Testis (tissue), 2 donors: ENCODE measurements at regions not wholly inside any gene's neighbourhood (a gene's known extent, or its start where the extent isn't known, plus 50 kb on each side); places are given as distances from the start of the nearest gene placed in this dataset.

Experiments used
- DNase-seq: peaks from one replicate; pipeline ENCODE4 v3.0.0-alpha.2; 2019
- H3K27ac ChIP-seq, 2 donors: fragments of 200-600 bp; sonication (generic); one replicate each; pipeline ENCODE4 v1.5.1; 2019
- H3K27me3 ChIP-seq: fragments of 200-600 bp; sonication (generic); one replicate; pipeline ENCODE4 v1.5.1; 2019
- H3K36me3 ChIP-seq: fragments of 200-600 bp; sonication (generic); one replicate; pipeline ENCODE4 v1.5.1; 2017; ENCODE audit warnings: low read depth; ENCODE audit errors: missing control alignments
- H3K4me1 ChIP-seq: fragments of 200-600 bp; sonication (generic); one replicate; pipeline ENCODE4 v1.5.1; 2019
- H3K4me3 ChIP-seq, 2 donors: fragments of 200-600 bp; sonication (generic); one replicate each; pipeline ENCODE4 v1.5.1; 2017 to 2019
- H3K9me3 ChIP-seq: fragments of 200-600 bp; sonication (generic); one replicate; pipeline ENCODE4 v1.5.1; 2017
- POLR2A ChIP-seq: fragments of 450-650 bp; IDR thresholded peaks from one replicate; pipeline ENCODE4 v1.6.1; 2017; ENCODE audit warnings: antibody characterized with exemption, mild to moderate bottlenecking, moderate library complexity
- WGBS, 2 donors: methylation state at CpG; one replicate each; pipeline ENCODE4 v1.1.5; 2018; 5-methylcytosine and 5-hydroxymethylcytosine counted together
- intact Hi-C: fragments of 100-400 bp; cut with DNase I; formaldehyde crosslinking; loops from one replicate; pipeline ENCODE4 v1.15.1; 2023; ENCODE audit warnings: low total_unique reads
- TF ChIP-seq, protein P1 (sequence below), 3 experiments: fragments of 450-650 bp in 2 of 3; fragments of 200-600 bp in 1 of 3; sonication (generic) in 1 of 3; IDR thresholded peaks; one replicate each; pipeline ENCODE4 v1.5.1; 2016 to 2019; ENCODE audit warnings: antibody characterized with exemption in 3 of 3, mild to moderate bottlenecking in 2 of 3, moderate library complexity in 1 of 3

DNA sequence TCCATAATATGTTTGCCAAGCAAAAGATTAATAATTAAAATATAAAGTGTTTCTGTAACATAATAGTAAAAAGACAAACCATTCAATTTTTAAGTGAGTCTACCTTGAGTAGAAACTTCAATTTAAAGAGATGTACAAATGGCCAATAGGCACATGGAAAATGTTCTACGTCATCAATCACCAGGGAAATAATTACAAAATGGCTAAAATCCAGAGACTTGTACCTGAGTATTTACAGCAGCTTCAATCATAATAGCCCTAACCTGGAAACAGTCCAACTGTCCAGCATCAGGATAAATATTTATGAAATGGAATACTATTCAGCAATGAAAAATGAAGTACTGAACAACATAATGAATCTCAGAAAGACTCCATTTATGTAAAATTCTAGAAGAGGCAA is 95.5 kb upstream of the FAR2 start:
- 67 to 84% methylated on average over 1 of the region's 1 CpG for WGBS, 2 donors
- Histone ChIP-seq H3K9me3 (no peaks in the 10 kb centered on the region), H3K36me3 (no peaks in the 10 kb centered on the region), H3K4me1 (no peaks in the 10 kb centered on the region), H3K4me3 (no peak overlapping the region), H3K27ac (no peak overlapping the region), H3K27me3 (no peaks in the 10 kb centered on the region)
- no peak for TF ChIP-seq POLR2A
- TF ChIP-seq, protein P1, sequence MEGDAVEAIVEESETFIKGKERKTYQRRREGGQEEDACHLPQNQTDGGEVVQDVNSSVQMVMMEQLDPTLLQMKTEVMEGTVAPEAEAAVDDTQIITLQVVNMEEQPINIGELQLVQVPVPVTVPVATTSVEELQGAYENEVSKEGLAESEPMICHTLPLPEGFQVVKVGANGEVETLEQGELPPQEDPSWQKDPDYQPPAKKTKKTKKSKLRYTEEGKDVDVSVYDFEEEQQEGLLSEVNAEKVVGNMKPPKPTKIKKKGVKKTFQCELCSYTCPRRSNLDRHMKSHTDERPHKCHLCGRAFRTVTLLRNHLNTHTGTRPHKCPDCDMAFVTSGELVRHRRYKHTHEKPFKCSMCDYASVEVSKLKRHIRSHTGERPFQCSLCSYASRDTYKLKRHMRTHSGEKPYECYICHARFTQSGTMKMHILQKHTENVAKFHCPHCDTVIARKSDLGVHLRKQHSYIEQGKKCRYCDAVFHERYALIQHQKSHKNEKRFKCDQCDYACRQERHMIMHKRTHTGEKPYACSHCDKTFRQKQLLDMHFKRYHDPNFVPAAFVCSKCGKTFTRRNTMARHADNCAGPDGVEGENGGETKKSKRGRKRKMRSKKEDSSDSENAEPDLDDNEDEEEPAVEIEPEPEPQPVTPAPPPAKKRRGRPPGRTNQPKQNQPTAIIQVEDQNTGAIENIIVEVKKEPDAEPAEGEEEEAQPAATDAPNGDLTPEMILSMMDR (IDR thresholded peaks at IDR 0.05): no peak
- DNase-seq: no peak
- intact Hi-C loops: no loop called here

DNA sequence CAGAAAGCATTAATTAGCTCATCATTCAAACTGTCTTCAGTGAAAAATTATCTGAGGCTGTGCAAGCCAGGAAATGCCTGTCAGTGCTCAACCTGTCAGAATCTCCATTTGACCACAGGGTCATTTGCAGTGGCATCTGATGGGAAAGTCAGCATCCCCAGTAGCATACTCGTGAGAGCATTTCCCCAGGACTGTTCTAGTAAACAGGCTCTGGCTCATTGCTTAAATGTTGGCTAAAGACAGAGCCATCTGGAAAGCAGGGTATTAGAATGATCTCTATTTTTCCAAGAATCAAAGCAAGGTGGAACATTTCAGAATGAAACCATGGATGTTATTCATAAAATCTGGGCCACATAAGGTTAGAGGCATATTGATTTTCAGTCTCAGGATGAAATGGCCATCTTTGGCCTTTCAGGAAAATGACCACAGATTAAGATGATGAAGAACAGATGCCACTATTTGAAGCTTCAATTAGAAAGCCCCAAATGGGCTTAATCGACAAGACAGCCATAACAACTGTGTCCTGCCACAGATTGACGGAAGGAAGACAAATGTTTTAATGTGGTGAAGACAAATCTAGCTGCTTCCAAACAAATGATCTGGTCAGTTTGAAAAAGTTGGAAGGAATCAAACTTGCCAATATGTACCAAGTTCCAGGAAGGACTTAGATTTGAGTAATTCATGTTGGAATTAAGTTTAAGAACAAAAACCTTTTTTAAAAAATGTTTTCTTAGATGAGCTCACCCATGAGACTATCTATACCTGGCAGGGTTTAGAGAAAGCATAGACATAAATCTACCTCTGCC is 94.0 kb upstream of the FAR2 start:
- intact Hi-C loops: no loop called here
- Histone ChIP-seq H3K27ac (no peak overlapping the region), H3K4me3 (no peak overlapping the region), H3K9me3 (no peaks in the 10 kb centered on the region), H3K27me3 (no peaks in the 10 kb centered on the region), H3K36me3 (no peaks in the 10 kb centered on the region), H3K4me1 (no peaks in the 10 kb centered on the region)
- WGBS, 2 donors: 52 to 62% methylated on average over 3 of the region's 3 CpGs
- DNase-seq: no peak
- TF ChIP-seq POLR2A: no peak

DNA sequence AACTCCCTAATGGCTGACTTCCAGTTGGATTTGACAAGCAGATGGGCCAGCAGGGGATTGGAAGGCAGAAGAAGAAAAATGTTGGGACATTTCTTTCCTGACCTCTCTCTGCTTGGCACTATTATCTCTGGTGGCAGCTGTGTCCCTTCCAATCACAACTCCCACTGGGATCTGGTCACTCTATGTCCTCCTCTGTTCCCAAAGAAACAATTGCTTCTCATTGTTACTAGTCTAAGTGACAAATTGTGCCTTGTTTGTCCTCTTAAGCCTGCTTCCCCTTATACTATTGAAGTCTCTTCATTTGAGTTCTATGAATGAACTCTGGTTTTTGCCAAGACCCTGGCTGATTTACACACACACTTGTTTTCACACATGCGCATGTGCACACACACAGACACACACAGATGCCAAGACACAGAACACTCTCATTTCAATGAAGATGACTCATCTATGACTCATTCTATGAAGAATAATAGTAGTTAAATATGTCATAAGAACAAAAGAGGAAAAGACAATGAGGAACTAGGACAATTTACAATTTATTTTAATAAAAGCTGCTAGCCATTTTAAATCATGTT is 83.0 kb upstream of the FAR2 start:
- H3K27ac ChIP-seq: no peak overlapping the region
- no peaks in the 10 kb centered on the region for H3K4me1 ChIP-seq
- no peaks in the 10 kb centered on the region for H3K36me3 ChIP-seq
- intact Hi-C loops: no loop called here
- H3K27me3 ChIP-seq: no peaks in the 10 kb centered on the region
- DNase-seq: peak; percentile 31
- H3K4me3 ChIP-seq: no peak overlapping the region
- no peaks in the 10 kb centered on the region for H3K9me3 ChIP-seq
- 56 to 79% methylated on average over 1 of the region's 1 CpG for whole genome bisulfite sequencing, 2 donors
- no peak for TF ChIP-seq POLR2A
- TF ChIP-seq, protein P1 (IDR thresholded peaks at IDR 0.05): no peak

DNA sequence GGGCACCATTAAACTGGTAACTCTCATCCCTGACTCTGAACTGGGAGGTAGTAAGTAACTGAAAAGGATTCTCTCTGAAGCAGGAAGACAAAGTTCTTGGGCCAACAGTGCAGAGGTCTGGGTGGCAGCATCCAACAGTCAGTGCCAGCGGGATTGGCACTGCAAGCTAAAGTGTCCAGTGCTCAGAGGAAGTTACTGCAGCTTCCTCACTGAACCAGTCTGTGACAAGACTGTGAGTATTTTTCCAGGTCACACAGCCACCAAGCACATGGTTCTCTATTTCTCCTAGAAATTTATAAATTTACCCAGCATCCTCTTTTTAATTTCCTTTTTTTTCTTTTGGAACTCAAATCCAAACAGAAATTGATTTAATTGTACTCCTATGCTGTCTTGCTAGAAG is 81.6 kb upstream of the FAR2 start:
- WGBS, 2 donors: 82% methylated on average over 1 of the region's 1 CpG; no CpG with 5 or more reads in 1 of the 2 donors
- H3K27ac ChIP-seq: no peak overlapping the region
- no peak for DNase-seq
- H3K9me3 ChIP-seq: no peaks in the 10 kb centered on the region
- intact Hi-C loops: no loop called here
- no peak overlapping the region for H3K4me3 ChIP-seq
- H3K27me3 ChIP-seq: no peaks in the 10 kb centered on the region
- H3K4me1 ChIP-seq: no peaks in the 10 kb centered on the region
- TF ChIP-seq, protein P1 (IDR thresholded peaks at IDR 0.05): no peak
- TF ChIP-seq POLR2A: no peak
- H3K36me3 ChIP-seq: no peaks in the 10 kb centered on the region

DNA sequence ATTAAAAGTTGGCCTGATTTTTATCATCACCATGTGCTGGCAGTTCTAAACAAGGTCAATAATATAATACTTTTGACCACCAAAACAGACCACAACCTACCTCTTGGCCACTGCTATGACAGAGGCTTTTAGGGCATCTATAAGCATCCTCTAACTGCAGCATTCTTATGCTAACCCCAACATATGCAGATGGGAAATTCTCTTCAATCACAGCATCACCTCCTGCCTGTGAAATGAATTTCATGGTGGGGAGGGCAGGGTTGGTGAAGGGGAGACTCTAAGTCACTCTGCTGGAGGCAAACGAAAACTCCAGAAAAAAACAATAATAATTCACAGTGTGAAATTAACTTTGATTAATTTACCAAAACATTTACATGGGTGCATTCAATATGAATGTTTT is 78.8 kb upstream of the FAR2 start:
- 0 to 75% methylated on average over 1 of the region's 1 CpG for WGBS, 2 donors
- no peaks in the 10 kb centered on the region for H3K27me3 ChIP-seq
- intact Hi-C loops: no loop called here
- DNase-seq: no peak
- H3K4me3 ChIP-seq: no peak overlapping the region
- no peak for TF ChIP-seq POLR2A
- TF ChIP-seq, protein P1 (IDR thresholded peaks at IDR 0.05): no peak
- H3K4me1 ChIP-seq: no peaks in the 10 kb centered on the region
- no peaks in the 10 kb centered on the region for H3K36me3 ChIP-seq
- no peak overlapping the region for H3K27ac ChIP-seq
- no peaks in the 10 kb centered on the region for H3K9me3 ChIP-seq
